ENCODE measurements at regions not wholly inside any gene's neighbourhood (a gene's known extent, or its start where the extent isn't known, plus 50 kb on each side); places are given as distances from the start of the nearest gene placed in this dataset.

DNA sequence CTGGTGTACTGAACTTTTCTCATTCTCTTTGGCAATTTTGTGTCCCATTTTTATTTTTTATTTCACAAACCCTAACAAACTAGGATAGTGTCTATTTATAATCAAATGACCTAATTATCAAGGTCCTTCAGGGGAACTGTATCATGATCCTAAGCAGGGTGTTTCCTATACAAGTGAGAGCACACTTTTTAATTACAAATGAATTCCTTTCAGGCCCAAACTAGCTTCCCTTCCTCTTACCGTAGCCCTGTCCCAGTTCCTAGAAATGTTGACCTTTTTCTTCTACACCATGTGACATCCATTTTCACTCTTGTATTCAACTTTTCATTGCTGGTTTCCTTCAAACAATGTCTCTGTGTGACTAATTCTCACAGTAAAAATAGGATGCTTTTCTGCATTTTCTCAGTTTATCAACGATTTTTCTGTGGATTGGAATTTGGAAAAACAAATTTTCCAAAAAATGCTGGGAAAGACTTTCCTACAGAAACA, 411.4 kb downstream of the CCDC91 start:
- no peak overlapping the region for H3K4me3 ChIP-seq (ENCODE audit: low read length)
- no peak for DNase-seq (ENCODE audit: low read depth, low spot score)

DNA sequence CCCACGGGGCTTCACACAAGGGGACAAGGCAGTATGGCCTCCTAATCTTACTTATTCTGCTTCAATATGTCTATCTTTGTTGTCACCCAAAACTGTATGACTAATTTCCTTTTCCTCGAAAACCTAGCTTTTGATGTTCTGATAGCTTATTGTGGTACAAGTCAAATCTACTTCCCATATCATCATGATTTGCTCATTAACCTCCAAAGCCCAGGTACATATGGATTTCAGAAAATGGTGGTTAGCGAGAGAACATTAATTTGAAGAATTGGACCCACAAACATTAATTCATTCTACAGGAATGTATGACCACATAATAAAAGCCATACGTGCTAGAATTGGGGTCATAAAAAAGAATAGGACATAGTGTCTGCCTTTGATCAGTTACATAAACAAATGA, 412.5 kb downstream of the CCDC91 start:
- no peak overlapping the region for H3K4me3 ChIP-seq (ENCODE audit: low read length)
- no peak for DNase-seq (ENCODE audit: low read depth, low spot score)

DNA sequence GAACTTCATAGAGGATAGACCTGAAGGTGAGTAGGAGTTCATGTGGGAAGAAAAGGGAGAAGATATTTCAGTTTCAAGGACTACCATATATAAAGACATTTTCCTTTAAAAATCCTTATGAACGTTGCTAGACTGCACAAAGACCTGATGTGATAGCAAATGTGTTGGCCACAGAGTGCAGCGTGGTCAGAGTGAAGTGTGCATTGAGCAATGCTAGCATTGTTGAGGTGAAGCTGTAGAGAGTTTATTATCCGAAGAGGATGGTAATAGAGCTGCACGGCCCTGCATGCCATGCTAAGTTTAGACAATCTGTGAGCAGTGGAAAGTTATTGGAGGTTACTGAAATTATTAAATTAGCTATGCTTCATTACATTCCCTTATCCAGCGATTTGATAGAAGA, 413.0 kb downstream of the CCDC91 start:
- no peak for DNase-seq (ENCODE audit: low read depth, low spot score)
- no peak overlapping the region for H3K4me3 ChIP-seq (ENCODE audit: low read length)

DNA sequence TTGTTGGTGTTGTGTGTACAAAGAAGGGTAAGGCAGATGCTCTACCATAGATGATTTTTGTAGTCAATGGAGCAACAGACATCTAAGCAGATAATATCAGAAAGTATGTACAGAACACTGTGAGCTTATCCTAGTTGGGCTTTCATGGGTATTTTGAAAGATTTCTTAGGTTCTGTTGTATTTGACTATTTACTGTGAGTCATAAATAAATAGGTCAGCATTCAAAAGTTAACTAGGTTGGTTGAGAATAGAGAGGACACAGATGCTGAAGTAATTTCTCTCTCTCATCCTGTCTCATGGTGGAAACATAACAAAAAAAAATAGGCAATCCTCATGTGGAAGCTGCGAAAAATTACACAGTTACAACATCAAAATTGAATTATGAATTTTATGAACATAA, 413.5 kb downstream of the CCDC91 start:
- no peak overlapping the region for H3K4me3 ChIP-seq (ENCODE audit: low read length)

DNA sequence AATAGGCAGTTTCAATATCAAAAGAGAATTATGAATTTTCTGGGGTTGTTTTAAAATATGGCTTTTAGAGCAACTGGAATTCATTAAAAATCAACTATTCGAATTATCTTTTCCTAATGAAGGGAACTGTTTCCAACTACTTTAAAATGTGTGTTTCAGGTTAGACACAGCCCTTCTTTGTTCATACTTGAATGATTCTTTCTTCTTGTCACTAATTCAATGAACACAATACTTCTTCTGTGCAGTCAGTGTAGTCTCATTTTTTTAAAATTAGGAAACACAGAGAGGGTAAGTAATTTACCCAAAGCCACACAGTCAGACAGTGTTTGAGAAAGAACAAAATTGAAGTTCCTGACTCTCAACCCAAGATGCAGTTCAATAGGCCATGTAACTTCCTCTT, 414.0 kb downstream of the CCDC91 start:
- H3K4me3 ChIP-seq (ENCODE audit: low read length) = no peak overlapping the region
- no peak for DNase-seq (ENCODE audit: low read depth, low spot score)

More for the DNA sequence above, 413.5 kb downstream of the CCDC91 start:
- DNase-seq (ENCODE audit: low read depth, low spot score) = no peak

DNA sequence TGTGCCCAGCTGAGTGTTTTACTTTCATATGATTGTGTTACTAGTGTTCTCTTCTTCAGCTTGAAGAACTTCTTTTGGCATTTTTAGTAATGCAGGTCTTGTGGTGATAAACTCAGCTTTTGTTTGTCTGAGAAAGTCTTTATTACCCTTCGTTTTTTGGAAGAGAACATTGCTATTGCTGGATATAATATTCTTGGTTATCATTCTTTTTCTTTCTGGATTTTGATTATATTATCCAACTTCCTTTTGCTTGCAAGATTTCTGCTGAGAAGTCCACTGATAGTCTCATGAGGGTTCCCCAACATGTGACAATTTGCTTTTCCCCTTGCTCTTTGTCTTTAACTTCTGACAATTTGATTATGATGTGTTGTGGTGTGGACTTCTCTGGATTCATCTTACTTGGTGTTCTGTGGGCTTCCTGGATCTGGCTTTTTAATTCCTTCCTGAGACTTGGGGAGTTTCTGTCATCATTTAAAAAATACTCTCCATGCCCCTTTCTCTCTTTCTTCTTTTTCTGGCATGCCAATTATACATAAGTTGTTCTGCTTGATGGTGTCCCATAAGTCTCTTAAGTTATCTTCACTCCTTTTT, 416.8 kb downstream of the CCDC91 start:
- no peak overlapping the region for H3K4me3 ChIP-seq (ENCODE audit: low read length)
- no peak for DNase-seq (ENCODE audit: low read depth, low spot score)

DNA sequence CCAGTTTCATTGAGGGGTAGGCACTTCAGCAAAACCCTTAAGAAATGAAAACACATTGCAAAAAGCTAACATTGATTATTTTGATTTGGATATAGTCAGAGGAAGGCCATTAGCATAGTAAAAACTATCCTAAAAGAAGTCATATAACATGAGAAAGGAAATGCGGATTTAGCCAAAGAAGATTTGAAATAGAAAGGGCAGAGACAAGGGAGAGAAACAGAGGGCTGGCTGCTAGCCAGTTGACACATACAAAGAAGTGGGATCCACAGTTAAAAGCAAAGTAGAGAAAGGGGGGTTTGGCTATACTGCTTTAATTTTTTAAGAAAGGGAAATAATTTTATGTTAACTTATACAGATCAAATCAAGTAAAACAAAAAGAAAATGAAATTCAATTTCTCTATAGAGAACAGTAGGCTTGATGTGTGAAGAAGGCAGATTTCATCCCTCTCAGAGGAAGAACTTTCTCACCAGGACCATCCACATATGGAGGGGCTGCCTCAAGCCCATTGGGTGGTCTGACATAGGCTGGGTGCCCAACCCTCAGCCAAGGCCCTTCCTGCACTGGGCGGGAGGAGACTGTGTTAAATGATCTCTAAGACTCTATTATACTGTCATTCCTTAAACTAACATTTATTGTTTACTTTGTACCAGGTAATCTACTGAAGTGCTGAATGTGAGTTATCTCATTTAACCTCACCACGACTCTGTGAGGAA, 420.3 kb downstream of the CCDC91 start:
- no peak overlapping the region for H3K4me3 ChIP-seq (ENCODE audit: low read length)
- no peak for DNase-seq (ENCODE audit: low read depth, low spot score)

DNA sequence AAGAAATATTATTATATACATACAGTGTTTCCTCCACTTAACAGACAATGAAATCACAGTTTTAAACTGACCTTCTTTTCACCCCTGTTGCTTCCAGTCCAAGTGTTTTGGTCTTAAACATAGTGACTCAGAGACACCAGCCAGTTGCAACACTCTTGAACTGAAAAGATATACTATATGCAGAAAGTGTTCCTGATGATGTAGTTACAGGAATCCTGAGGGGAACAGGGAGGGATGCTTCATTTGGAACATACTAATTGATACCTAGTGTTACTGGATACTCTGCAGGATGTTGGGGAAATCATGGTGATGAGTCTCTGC, 420.8 kb downstream of the CCDC91 start:
- no peak overlapping the region for H3K4me3 ChIP-seq (ENCODE audit: low read length)
- no peak for DNase-seq (ENCODE audit: low read depth, low spot score)

DNA sequence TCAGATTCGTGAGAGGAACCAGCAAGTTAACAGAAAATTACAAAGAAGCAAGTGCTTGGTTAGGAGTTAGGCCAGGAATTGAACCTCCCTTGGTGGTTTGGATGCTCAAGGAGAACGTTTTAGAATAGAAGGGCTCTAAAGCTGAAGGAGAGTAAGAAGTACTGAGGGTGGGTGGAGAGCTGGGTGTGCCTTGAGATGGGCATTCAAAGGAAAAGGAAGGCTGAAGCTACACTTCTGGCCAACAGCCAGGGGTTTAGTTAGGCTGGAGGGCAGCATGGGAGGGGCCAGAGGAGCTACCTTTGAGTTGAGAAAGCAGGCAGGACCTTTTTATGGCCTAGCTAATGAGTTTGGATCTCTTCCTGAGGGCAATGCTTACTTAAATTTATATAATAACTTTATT, 421.2 kb downstream of the CCDC91 start:
- DNase-seq (ENCODE audit: low read depth, low spot score) = no peak
- H3K4me3 ChIP-seq (ENCODE audit: low read length) = no peak overlapping the region

DNA sequence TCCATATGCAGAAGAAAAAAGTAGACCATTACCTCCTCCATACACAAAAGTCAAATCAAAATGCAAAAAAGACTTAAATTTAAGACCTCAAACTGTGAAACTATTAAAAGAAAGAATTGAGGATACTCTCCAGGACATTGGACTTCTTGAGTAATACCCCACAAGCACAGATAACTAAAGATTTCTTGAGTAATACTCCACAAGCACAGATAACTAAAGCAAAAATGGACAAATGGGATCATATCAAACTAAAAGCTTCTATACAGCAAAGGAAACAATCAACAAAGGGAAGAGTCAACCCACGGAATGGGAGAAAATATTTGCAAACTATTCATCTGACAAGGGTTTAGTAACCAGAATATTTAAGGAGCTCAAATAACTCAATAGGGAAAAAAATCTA, 427.9 kb downstream of the CCDC91 start:
- no peak for DNase-seq (ENCODE audit: low read depth, low spot score)
- no peak overlapping the region for H3K4me3 ChIP-seq (ENCODE audit: low read length)

DNA sequence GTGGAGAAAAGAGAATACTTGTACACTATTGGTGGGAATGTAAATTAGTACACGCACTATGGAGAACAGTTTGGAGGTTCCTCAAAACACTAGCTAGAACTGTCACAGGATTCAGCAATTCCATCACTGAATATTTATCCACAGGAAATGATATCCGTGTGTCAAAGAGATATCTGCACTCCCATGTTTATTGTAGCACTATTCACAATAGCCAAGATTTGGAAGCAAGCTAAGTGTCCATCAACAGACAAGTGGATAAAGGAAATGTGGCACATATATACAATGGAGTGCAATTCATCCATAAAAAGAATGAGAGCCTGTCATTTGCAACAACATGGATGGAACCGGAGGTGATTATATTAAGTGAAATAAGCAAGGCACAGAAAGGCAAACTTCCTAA, 428.5 kb downstream of the CCDC91 start:
- no peak for DNase-seq (ENCODE audit: low read depth, low spot score)
- no peak overlapping the region for H3K4me3 ChIP-seq (ENCODE audit: low read length)

DNA sequence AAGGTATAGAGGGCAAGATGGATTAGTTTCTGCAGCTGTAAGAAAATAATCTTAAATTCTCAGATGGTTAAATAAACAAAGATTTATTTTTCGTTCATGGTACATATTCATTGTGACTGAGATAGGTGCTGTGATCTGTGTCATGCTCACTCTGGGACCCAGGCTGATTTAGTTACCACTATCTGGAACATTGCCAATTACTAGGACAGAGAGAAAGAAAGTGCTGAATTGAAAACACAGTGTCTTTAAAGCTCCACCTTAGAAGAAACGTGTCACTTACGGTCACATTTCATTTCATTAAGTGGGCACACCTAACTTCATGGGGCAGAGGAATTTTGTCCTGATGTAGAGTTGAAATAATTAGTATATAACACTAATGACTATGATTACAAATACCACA, 430.0 kb downstream of the CCDC91 start:
- DNase-seq (ENCODE audit: low read depth, low spot score) = no peak
- H3K4me3 ChIP-seq (ENCODE audit: low read length) = no peak overlapping the region

DNA sequence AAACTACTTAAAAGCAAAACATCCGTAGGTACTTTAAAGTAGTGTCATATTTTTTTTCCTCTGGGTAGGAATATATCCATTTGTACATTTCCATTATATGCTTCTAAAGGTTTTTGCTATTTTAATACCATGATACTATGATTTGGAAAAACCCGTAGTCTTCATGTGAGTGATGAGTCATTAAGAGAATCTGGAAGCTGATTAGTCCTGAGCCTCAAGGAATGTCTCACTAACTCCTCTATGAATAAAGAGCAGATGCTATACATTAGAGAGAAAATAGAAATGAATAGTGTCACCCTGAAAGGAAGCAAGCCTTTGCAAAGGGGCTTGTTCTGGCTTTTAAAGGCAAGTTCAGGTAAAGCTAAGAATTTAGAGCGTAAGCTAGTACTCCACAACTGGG, 432.1 kb downstream of the CCDC91 start:
- no peak overlapping the region for H3K4me3 ChIP-seq (ENCODE audit: low read length)
- DNase-seq (ENCODE audit: low read depth, low spot score) = no peak

DNA sequence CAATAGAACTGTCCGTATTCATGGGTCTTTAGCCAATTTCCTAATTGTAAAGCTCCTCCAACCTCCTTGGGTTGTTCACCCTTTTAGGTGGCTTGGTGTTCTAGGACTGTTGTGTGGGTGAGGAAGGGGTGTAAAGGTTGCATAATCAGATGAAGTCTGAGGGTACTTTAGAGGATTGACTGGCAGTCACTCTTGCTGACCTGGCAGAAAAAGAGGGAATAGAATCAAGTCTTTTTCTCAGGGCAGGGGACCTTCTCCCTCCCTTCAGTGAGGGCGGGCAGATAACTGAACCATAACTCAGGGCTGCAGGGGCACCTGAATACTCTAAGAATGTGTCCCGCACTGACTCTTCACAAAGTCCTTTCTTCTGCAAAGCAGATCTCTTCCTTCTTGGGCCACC, 436.2 kb downstream of the CCDC91 start:
- no peak overlapping the region for H3K4me3 ChIP-seq (ENCODE audit: low read length)
- no peak for DNase-seq (ENCODE audit: low read depth, low spot score)

DNA sequence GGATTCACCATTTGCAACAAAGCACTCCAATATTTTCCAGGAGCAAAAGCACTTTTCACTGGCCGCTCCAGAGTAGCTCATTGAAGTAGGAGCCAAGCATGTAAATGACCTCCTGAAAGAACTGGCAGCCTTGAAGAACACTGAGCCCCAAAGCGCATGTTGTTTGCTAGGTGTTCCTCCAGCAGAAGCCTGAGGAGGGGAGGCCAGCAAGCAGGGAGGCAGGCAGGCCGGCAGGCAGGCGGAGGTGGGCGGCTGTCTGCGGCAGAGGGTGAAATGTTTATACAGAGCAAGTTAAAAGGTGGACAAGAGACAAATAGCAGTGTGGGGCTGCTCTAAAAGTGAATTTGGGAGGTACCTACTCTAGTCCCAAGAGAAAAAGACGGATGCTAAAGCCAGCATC, 439.4 kb downstream of the CCDC91 start:
- DNase-seq (ENCODE audit: low read depth, low spot score) = no peak
- H3K4me3 ChIP-seq (ENCODE audit: low read length) = no peak overlapping the region

DNA sequence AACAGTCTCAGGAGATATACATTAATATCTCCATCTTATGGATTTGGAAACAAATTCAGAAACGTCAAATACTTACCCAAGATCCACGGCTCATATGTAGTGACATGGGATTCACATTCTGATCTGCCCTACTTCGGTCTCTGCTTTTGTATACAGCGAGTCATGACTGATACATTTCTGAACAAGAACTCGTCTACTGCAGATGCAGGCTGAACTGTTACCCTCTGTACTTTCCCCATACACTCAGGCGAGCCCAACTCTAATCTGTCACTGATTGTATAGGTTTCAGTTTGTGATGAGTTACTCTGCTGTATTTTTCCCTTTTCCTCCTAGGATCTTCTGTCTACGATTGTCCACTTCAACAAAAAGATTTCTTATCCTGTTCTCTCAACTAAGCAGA, 441.6 kb downstream of the CCDC91 start:
- no peak overlapping the region for H3K4me3 ChIP-seq (ENCODE audit: low read length)

DNA sequence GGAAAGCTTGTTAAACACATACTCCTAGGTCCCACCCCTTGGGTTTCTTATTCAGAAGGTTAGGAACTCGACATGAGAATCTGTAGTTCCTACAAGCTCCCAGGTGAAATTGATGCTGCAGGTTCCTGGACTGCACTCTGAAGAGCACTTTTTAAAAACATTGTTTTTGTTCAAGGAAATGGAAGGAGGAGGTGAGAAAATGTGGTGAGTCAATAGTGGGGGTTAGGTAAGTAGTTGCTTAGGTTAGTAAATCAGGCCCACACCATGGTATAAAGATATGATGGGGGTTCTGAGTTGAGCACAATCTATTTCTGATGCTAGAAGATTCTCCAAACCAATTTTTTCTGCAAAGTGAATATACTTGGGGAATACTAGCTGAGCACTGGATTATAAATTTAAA, 450.3 kb downstream of the CCDC91 start:
- no peak for DNase-seq (ENCODE audit: low read depth, low spot score)
- H3K4me3 ChIP-seq (ENCODE audit: low read length) = no peak overlapping the region

More for the DNA sequence above, 441.6 kb downstream of the CCDC91 start:
- DNase-seq (ENCODE audit: low read depth, low spot score) = no peak

DNA sequence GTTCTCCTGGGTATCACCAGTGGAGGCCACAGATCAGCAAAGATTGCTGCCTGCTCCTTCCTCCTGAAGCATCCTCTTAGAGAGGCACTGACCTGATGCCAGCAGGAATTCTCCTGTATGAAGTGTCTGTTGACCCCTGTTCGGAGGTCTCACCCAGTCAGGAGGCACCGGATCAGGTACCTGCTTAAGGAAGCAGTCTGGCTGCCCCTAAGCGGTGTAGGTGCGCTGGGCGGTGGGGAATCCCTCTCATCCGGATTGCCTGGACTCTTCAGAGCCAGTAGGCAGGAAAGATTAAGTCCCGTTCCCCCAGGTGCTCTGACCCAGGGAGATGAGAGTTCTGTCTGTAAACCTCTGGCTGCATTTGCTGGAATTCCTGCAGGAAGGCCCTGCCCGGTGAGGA, 455.2 kb downstream of the CCDC91 start:
- H3K4me3 ChIP-seq (ENCODE audit: low read length) = no peak overlapping the region
- no peak for DNase-seq (ENCODE audit: low read depth, low spot score)

DNA sequence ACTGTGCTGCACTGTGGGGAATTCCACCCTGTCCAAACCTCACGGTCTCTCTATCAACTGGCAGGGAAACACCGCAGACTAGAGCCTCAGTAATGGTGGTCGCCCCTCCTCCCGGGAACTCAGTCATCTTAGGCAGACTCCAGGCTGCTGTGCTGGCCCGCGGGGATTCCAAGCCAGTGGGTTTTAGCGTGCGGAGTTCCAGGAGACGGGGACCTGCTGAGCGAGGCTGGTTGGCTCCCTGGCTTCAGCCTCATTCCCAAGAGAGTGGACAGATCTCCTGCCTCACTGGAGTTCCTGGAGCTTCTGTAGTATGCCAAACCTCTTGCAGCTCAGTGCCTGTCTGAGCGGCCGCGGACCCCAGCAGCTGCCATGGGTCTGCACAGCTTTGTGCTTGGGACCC, 455.6 kb downstream of the CCDC91 start:
- H3K4me3 ChIP-seq (ENCODE audit: low read length) = no peak overlapping the region
- no peak for DNase-seq (ENCODE audit: low read depth, low spot score)

DNA sequence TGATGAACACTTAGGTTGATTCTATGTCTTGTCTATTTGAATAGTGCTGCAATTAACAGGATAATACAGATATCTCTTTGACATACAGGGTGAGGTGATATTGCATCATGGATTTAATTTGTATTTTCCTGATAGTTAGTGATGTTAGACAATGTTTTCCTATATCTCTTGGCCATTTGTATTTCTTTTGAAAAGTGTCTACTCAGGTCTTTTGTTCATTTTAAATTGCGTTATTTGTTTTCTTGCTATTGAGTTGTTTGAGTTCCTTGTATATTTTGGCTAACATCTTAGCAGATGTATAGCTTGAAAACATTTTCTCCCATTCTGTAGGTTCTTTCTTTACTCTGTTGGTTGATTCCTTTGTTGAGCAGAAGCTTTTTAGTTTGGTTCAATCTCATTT, 460.6 kb downstream of the CCDC91 start:
- no peak overlapping the region for H3K4me3 ChIP-seq (ENCODE audit: low read length)
- DNase-seq (ENCODE audit: low read depth, low spot score) = no peak

DNA sequence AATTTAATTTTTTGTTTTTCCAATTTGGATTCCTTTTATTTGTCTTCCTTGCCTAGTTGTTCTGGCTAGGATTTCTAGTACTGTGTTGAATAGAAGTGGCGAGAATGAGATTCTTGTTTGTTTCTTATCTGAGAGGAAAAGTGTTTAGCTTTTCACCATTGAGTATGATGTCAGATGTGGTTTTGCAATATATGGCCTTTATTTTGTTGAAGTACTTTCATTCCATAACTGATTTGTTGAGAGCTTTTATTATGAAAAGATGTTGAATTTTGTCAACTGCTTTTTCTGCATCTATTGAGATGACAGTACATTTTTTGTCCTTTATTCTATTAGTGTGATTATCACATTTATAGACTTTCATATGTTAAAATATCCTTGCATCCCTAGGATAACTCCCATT, 462.0 kb downstream of the CCDC91 start:
- no peak for DNase-seq (ENCODE audit: low read depth, low spot score)
- no peak overlapping the region for H3K4me3 ChIP-seq (ENCODE audit: low read length)
